ENCODE measurements at regions not wholly inside any gene's neighbourhood (a gene's known extent, or its start where the extent isn't known, plus 50 kb on each side); places are given as distances from the start of the nearest gene placed in this dataset.

- no peak for TF ChIP-seq SIN3A (IDR thresholded peaks at IDR 0.05; ENCODE audit: low read depth)
- no peak for TF ChIP-seq YY1 (IDR thresholded peaks at IDR 0.05; ENCODE audit: extremely low read depth, insufficient replicate concordance, low read depth, low read length)
- TF ChIP-seq CTCF (IDR thresholded peaks at IDR 0.05 in 2 of 3, conservative IDR thresholded peaks at IDR 0.05 in 1 of 3; ENCODE audit: borderline replicate concordance in 1 of 3, insufficient read depth in 1 of 3, low read depth in 2 of 3, low read length in 2 of 3) = no peak
- no peak for TF ChIP-seq REST (IDR thresholded peaks at IDR 0.05; ENCODE audit: low read depth)
- no peak for TF ChIP-seq EZH2 (IDR thresholded peaks at IDR 0.05)
- no peak for TF ChIP-seq RAD21 (IDR thresholded peaks at IDR 0.05; ENCODE audit: low read depth)
- TF ChIP-seq ZFX (IDR thresholded peaks at IDR 0.05) = no peak
- no peak for TF ChIP-seq POLR2AphosphoS5 (IDR thresholded peaks at IDR 0.05; ENCODE audit: low read depth, low read length)
These were observed 313.3 kb downstream of the LIG4 start for GRCh38 chr13:107901996-107902562.
